NB4 (cell line): ENCODE measurements at regions not wholly inside any gene's neighbourhood (a gene's known extent, or its start where the extent isn't known, plus 50 kb on each side); places are given as distances from the start of the nearest gene placed in this dataset.

ENCODE experiments used
- CTCF ChIP-seq: IDR thresholded peaks from one replicate; pipeline ENCODE4 v1.5.1; 2012; ENCODE audit warnings: low read depth, low read length
- MAX ChIP-seq: IDR thresholded peaks from 2 replicates; pipeline ENCODE4 v1.6.1; 2011; ENCODE audit warnings: low read depth, low read length
- POLR2A ChIP-seq: IDR thresholded peaks from 2 replicates; pipeline ENCODE4 v1.6.1; 2011; ENCODE audit warnings: mild to moderate bottlenecking; ENCODE audit not compliant: insufficient read length; ENCODE audit errors: extremely low read depth

- TF ChIP-seq POLR2A (no peak), CTCF (no peak), MAX (no peak)
These were observed 108.5 kb downstream of the C9orf152 start for GRCh38 chr9:110099236-110100095.
